GM21529 (cell line): ENCODE measurements at regions not wholly inside any gene's neighbourhood (a gene's known extent, or its start where the extent isn't known, plus 50 kb on each side); places are given as distances from the start of the nearest gene placed in this dataset.
A peak's percentile ranks its signal among the peaks of the same experiment; 100 is the strongest.
"Not testable (repeated sequence)": the region's sequence is repeated elsewhere in the genome, so short reads cannot be mapped to it uniquely, and the experiment has no call there.

ENCODE experiments used
- ATAC-seq: cut with Tn5 transposase; IDR thresholded peaks from one replicate; pipeline ENCODE4 v1.9.1; 2021; ENCODE audit not compliant: unreplicated experiment

GRCh38 chr3:4067893-4068292 lies 235.3 kb upstream of the SETMAR start:
- no peak for ATAC-seq

GRCh38 chr3:4069796-4070195 lies 233.4 kb upstream of the SETMAR start:
- no peak for ATAC-seq

GRCh38 chr3:4071481-4072184 lies 231.5 kb upstream of the SETMAR start:
- ATAC-seq = no peak

GRCh38 chr3:4077278-4077677 lies 225.9 kb upstream of the SETMAR start:
- not testable (repeated sequence) for ATAC-seq

GRCh38 chr3:4077950-4078349 lies 225.2 kb upstream of the SETMAR start:
- no peak for ATAC-seq

GRCh38 chr3:4078903-4079302 lies 224.3 kb upstream of the SETMAR start:
- ATAC-seq = peak; percentile 87

GRCh38 chr3:4079339-4080195 lies 223.6 kb upstream of the SETMAR start:
- peak; percentile 13 for ATAC-seq

- no peak for ATAC-seq
Observed at GRCh38 chr3:4083225-4084015, 219.7 kb upstream of the SETMAR start.

- ATAC-seq = no peak
Observed at GRCh38 chr3:4084271-4084670, 218.9 kb upstream of the SETMAR start.

- not testable (repeated sequence) for ATAC-seq
Observed at GRCh38 chr3:4086662-4087061, 216.5 kb upstream of the SETMAR start.

GRCh38 chr3:4091786-4092185 lies 211.4 kb upstream of the SETMAR start:
- no peak for ATAC-seq

- no peak for ATAC-seq
Observed at GRCh38 chr3:4097801-4098200, 205.4 kb upstream of the SETMAR start.

- no peak for ATAC-seq
Observed at GRCh38 chr3:4099607-4100006, 203.6 kb upstream of the SETMAR start.

- ATAC-seq = no peak
Observed at GRCh38 chr3:4107430-4107829, 195.7 kb upstream of the SETMAR start.

GRCh38 chr3:4113811-4114522 lies 189.2 kb upstream of the SETMAR start:
- ATAC-seq = no peak

- no peak for ATAC-seq
Observed at GRCh38 chr3:4119119-4119518, 184.1 kb upstream of the SETMAR start.

GRCh38 chr3:4125576-4125975 lies 177.6 kb upstream of the SETMAR start:
- no peak for ATAC-seq

- ATAC-seq = no peak
Observed at GRCh38 chr3:4138150-4138785, 164.9 kb upstream of the SETMAR start.

- no peak for ATAC-seq
Observed at GRCh38 chr3:4138786-4139431, 164.3 kb upstream of the SETMAR start.
